ENCODE measurements at regions not wholly inside any gene's neighbourhood (a gene's known extent, or its start where the extent isn't known, plus 50 kb on each side); places are given as distances from the start of the nearest gene placed in this dataset.
A peak's percentile ranks its signal among the peaks of the same experiment; 100 is the strongest.

GRCh38 chr4:182971702-182972101 is 54.5 kb upstream of the DCTD start:
- WGBS (ENCODE audit: insufficient coverage): no CpG with 5 or more reads among the region's 3 CpGs
- no peak for DNase-seq
- Histone ChIP-seq H3K27me3 (replicated peaks in 2 of 5; ENCODE audit: control insufficient read depth in 4 of 5, insufficient read depth in 5 of 5, low read length in 4 of 5) (no peaks in the 10 kb centered on the region), H3K36me3 (ENCODE audit: control insufficient read depth in 4 of 4, insufficient read depth in 4 of 4, low read length in 3 of 4) (no peaks in the 10 kb centered on the region), H3K27ac (ENCODE audit: insufficient read depth in 1 of 2, low read depth in 1 of 2, low read length in 2 of 2, poor library complexity in 1 of 2, severe bottlenecking in 2 of 2) (no peak overlapping the region), H3K4me3 (ENCODE audit: control insufficient read depth in 1 of 7, extremely low read depth in 1 of 7, insufficient read depth in 4 of 7, low read depth in 2 of 7, low read length in 6 of 7) (no peak overlapping the region), H3K9me3 (ENCODE audit: control extremely low read depth in 1 of 5, control insufficient read depth in 4 of 5, insufficient read depth in 2 of 5, low read depth in 1 of 5, low read length in 4 of 5) (peaks cover 0 to 6% (median 0%) of the 10 kb centered on the region in 5 experiments), H3K4me1 (ENCODE audit: control extremely low read depth in 1 of 4, control insufficient read depth in 4 of 4, insufficient read depth in 4 of 4, low read length in 3 of 4) (peaks cover 6 to 29% (median 20%) of the 10 kb centered on the region in 4 experiments)
- ChIA-PET CTCF (no interaction called here), POLR2A (no interaction called here)

- peaks cover 0 to 6% (median 0%) of the 10 kb centered on the region in 5 experiments for H3K9me3 ChIP-seq (ENCODE audit: control extremely low read depth in 1 of 5, control insufficient read depth in 4 of 5, insufficient read depth in 2 of 5, low read depth in 1 of 5, low read length in 4 of 5)
- CTCF ChIA-PET: interaction anchor here (0.9 to 1.2 kb wide), 3 partner anchors 15 to 32 kb away, joined by 3 to 4 read pairs (median 3); no protein-coding TSS in a partner anchor
- no peak overlapping the region for H3K27ac ChIP-seq (ENCODE audit: insufficient read depth in 1 of 2, low read depth in 1 of 2, low read length in 2 of 2, poor library complexity in 1 of 2, severe bottlenecking in 2 of 2)
- peak overlapping the region in 2 of 7 experiments; percentile 6 to 40 for H3K4me3 ChIP-seq (ENCODE audit: control insufficient read depth in 1 of 7, extremely low read depth in 1 of 7, insufficient read depth in 4 of 7, low read depth in 2 of 7, low read length in 6 of 7)
- H3K27me3 ChIP-seq (replicated peaks in 2 of 5; ENCODE audit: control insufficient read depth in 4 of 5, insufficient read depth in 5 of 5, low read length in 4 of 5): no peaks in the 10 kb centered on the region
- 0% methylated on average over 7 of the region's 9 CpGs for WGBS (ENCODE audit: insufficient coverage)
- POLR2A ChIA-PET: no interaction called here
- DNase-seq: peak; percentile 87 to 96 (median 94)
- H3K36me3 ChIP-seq (ENCODE audit: control insufficient read depth in 4 of 4, insufficient read depth in 4 of 4, low read length in 3 of 4): no peaks in the 10 kb centered on the region
- peaks cover 0 to 11% (median 8%) of the 10 kb centered on the region in 4 experiments for H3K4me1 ChIP-seq (ENCODE audit: control extremely low read depth in 1 of 4, control insufficient read depth in 4 of 4, insufficient read depth in 4 of 4, low read length in 3 of 4)
Observed at GRCh38 chr4:182969651-182970279, 52.6 kb upstream of the DCTD start.

DNA sequence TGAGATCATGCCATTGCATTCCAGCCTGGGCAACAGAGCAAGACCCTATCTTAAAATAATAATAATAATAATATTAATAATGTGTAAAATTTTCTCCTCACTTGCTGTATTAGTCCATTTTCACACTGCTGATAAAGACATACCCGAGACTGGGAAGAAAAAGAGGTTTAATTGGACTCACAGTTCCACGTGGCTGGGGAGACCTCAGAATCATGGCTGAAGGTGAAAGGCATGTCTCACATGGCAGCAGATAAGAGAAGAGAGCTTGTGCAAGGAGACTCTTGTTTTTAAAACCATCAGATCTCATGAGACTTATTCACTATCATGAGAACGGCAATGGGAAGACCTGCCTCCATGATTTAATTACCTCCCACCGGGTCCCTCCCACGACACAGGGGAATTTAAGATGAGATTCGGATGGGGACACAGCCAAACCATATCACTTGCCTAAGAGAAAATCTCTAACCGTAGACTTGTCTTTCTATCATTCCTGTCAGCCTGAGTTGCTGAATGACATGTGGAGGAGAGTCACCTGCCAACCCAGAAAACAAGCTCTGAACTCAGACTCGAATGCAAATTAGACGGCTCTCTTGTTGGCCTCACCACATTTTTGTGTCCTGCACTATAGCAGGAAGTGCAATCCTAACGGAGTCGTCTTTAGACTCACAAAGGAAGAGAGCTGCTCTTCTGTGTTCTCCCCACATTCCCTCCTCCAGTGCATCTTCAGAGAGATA is 51.9 kb upstream of the DCTD start:
- H3K4me3 ChIP-seq (ENCODE audit: control insufficient read depth in 1 of 7, extremely low read depth in 1 of 7, insufficient read depth in 4 of 7, low read depth in 2 of 7, low read length in 6 of 7): peak overlapping the region in 1 of 7 experiments; percentile 40
- H3K27me3 ChIP-seq (replicated peaks in 2 of 5; ENCODE audit: control insufficient read depth in 4 of 5, insufficient read depth in 5 of 5, low read length in 4 of 5): no peaks in the 10 kb centered on the region
- ChIA-PET POLR2A (no interaction called here), CTCF (interaction anchor here (0.9 to 1.2 kb wide), 3 partner anchors 14 to 32 kb away, joined by 3 to 4 read pairs (median 3); no protein-coding TSS in a partner anchor)
- WGBS (ENCODE audit: insufficient coverage): 33% methylated on average over 7 of the region's 11 CpGs
- no peaks in the 10 kb centered on the region for H3K36me3 ChIP-seq (ENCODE audit: control insufficient read depth in 4 of 4, insufficient read depth in 4 of 4, low read length in 3 of 4)
- H3K27ac ChIP-seq (ENCODE audit: insufficient read depth in 1 of 2, low read depth in 1 of 2, low read length in 2 of 2, poor library complexity in 1 of 2, severe bottlenecking in 2 of 2): no peak overlapping the region
- H3K4me1 ChIP-seq (ENCODE audit: control extremely low read depth in 1 of 4, control insufficient read depth in 4 of 4, insufficient read depth in 4 of 4, low read length in 3 of 4): peaks cover 0 to 11% (median 8%) of the 10 kb centered on the region in 4 experiments
- peak in 2 of 3 donors; percentile 13 to 49 for DNase-seq
- peaks cover 0 to 6% (median 0%) of the 10 kb centered on the region in 5 experiments for H3K9me3 ChIP-seq (ENCODE audit: control extremely low read depth in 1 of 5, control insufficient read depth in 4 of 5, insufficient read depth in 2 of 5, low read depth in 1 of 5, low read length in 4 of 5)

- Histone ChIP-seq H3K27me3 (replicated peaks in 2 of 5; ENCODE audit: control insufficient read depth in 4 of 5, insufficient read depth in 5 of 5, low read length in 4 of 5) (no peaks in the 10 kb centered on the region), H3K36me3 (ENCODE audit: control insufficient read depth in 4 of 4, insufficient read depth in 4 of 4, low read length in 3 of 4) (no peaks in the 10 kb centered on the region), H3K27ac (ENCODE audit: insufficient read depth in 1 of 2, low read depth in 1 of 2, low read length in 2 of 2, poor library complexity in 1 of 2, severe bottlenecking in 2 of 2) (no peak overlapping the region), H3K4me1 (ENCODE audit: control extremely low read depth in 1 of 4, control insufficient read depth in 4 of 4, insufficient read depth in 4 of 4, low read length in 3 of 4) (peaks cover 0 to 11% (median 8%) of the 10 kb centered on the region in 4 experiments), H3K4me3 (ENCODE audit: control insufficient read depth in 1 of 7, extremely low read depth in 1 of 7, insufficient read depth in 4 of 7, low read depth in 2 of 7, low read length in 6 of 7) (no peak overlapping the region), H3K9me3 (ENCODE audit: control extremely low read depth in 1 of 5, control insufficient read depth in 4 of 5, insufficient read depth in 2 of 5, low read depth in 1 of 5, low read length in 4 of 5) (peaks cover 0 to 6% (median 0%) of the 10 kb centered on the region in 5 experiments)
- POLR2A ChIA-PET: no interaction called here
- CTCF ChIA-PET: no interaction called here
- DNase-seq: no peak
Observed at GRCh38 chr4:182967403-182967802, 50.2 kb upstream of the DCTD start.
